ENCODE measurements at regions not wholly inside any gene's neighbourhood (a gene's known extent, or its start where the extent isn't known, plus 50 kb on each side); places are given as distances from the start of the nearest gene placed in this dataset.

DNA sequence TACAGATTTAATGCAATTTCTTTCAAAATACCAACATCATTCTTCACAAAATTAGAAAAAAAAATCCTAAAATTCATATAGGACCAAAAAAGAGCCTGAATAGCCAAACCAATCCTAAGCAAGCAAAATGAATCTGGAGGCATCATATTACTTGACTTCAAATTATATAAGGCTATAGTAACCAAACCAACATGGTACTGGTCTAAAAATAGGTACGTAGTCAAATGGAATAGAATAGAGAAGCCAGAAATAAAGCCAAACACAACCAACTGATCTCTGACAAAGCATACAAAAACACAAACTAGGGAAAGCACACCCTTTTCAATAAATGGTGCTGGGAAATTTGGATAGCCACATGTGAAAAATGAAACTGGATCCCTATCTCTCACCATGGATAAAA lies 112.3 kb upstream of the TSPAN2 start:
- no peak for DNase-seq

DNA sequence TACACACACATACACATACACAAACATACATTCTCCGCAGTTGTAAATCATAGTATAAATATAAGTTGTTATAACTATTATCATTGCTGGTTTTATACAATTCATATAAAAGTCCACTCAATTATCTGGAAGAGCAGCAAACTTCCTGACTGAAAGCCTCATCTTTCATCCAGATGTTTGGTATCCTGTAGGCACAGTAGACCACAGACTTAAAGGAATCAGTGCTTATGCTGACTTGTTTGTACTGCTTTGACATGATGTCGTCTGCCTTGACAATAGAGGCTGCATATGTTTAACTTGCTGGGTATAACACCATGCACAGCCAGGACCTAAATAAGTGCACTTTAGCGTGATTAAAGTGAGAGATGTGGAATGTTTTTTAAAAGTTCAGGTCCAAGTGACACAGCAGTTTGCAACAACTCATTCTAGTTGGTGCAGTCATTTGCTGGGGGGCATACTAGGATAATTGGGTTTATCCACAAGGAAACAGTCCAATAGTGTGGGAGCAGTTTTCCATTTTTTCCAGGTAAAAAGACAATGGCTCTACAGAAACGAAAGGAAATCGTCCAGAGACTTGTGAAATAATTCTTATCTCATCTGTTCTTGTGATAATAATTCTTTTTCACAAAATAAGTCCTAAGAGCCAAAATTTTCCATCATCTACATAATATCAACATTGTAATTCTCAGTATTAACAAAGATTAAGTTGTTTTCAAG lies 110.3 kb upstream of the TSPAN2 start:
- DNase-seq = no peak

GRCh38 chr1:115198938-115199337 lies 109.6 kb upstream of the TSPAN2 start:
- DNase-seq = no peak

GRCh38 chr1:115196296-115196695 lies 107.0 kb upstream of the TSPAN2 start:
- no peak for DNase-seq

GRCh38 chr1:115194506-115194905 lies 105.2 kb upstream of the TSPAN2 start:
- no peak for DNase-seq

DNA sequence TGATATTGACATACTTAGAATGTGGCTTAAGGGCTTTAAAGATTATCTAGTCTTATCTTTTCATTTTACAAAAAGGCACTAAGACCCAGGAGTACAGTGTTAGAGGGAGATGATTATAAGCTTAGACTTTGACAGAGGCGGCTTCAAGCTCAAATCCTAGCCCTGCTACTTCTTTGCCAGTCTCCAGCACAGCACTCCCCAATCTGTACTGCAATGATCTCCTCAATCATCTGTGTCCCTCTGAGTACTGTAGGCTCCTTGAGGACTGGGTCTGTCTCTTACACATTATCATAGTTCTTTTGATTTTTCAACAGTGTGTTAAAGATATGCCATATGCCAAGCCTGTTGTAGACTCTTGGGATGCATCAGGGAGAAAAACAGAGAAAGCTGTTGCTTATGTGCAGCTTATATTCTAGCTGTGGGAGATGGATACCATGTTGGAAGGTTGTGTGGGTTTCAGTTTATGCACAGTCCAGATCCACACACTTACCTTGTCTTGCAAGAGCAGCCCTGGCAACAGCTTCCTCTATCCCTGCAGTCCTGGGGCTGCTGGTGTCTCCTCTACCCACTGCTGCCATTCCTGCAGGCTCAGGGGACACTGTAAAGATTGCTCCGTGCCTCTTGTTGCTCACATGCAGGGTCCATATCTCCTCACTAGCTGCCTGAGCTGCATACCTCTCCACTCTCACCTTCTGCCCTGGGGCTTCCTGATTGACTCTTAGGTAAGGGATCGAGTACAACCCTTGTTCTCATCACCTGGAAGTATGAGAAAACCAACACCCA lies 103.9 kb upstream of the TSPAN2 start:
- no peak for DNase-seq

GRCh38 chr1:115192200-115192767 lies 103.0 kb upstream of the TSPAN2 start:
- no peak for DNase-seq

- no peak for DNase-seq
These were observed 102.4 kb upstream of the TSPAN2 start for GRCh38 chr1:115191691-115192090.

DNA sequence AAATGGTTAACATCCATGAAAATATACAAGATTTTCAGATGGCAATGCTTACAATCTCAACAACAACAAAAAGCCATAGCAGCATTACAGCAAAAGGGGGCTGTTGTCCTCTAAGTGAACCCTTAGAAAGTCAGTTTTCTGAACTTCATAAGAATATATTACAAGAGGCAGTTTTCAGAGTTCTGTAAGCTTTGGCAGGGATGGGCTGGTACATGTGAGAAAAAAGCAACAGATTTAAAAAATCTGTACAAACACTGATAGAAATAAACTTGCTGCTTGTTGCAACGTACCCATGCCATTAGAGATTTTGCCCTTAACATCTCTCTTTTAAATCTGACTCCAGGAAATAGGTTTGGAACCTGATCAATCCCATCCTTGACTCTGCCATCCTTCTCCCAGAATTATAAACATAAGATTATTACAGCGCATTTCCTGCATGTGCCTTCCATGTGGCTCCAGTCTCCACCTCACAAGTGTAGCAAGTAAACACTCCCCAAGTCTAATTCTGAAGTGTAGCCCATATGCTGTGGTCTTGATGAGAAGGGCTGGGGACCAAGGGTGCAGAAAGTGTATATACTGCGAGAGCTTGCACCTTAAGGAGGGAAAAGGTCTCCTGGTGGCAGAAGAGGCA lies 101.4 kb upstream of the TSPAN2 start:
- no peak for DNase-seq

- DNase-seq = no peak
These were observed 100.7 kb upstream of the TSPAN2 start for GRCh38 chr1:115189814-115190539.

GRCh38 chr1:115188680-115189395 lies 99.5 kb upstream of the TSPAN2 start:
- no peak for DNase-seq

GRCh38 chr1:115186711-115187265 lies 97.5 kb upstream of the TSPAN2 start:
- no peak for DNase-seq

DNA sequence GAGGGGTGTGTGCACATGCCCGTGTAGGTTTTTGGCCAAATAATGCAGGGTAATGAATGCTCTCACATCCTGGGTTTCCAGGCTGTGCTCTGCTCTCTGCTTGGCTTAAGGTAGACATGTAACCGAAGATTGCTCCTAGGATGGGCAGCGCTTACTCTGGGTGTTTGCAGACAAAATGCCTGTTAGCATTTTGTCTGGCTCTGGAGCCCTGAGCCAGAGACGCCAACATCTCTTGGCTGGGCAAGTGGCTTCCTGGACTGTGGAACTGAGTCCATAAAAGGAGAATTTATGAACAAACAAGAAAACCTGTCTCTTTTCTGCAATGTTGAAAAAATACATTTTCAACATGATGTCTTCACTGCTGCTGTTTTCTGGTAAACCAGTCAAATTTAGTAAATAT lies 96.0 kb upstream of the TSPAN2 start:
- DNase-seq = no peak

DNA sequence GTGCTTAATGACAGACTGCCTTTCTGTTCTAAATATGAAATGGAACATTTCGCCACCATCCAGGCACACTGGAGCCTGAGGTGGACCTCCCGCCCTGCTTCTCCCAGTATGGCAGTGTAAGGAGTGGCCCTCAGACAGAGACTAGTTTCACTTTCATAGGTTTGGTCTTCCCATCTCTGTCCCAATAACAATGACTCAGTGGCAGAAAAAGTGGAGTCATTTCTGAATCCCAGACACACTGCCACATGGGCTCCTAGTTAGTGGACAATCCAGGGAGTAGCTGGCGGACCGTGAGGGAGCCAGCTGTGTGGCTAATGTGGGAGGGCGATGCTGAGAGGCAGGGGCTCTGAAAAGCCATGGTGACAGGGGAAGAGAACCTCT lies 95.6 kb upstream of the TSPAN2 start:
- DNase-seq = no peak

DNA sequence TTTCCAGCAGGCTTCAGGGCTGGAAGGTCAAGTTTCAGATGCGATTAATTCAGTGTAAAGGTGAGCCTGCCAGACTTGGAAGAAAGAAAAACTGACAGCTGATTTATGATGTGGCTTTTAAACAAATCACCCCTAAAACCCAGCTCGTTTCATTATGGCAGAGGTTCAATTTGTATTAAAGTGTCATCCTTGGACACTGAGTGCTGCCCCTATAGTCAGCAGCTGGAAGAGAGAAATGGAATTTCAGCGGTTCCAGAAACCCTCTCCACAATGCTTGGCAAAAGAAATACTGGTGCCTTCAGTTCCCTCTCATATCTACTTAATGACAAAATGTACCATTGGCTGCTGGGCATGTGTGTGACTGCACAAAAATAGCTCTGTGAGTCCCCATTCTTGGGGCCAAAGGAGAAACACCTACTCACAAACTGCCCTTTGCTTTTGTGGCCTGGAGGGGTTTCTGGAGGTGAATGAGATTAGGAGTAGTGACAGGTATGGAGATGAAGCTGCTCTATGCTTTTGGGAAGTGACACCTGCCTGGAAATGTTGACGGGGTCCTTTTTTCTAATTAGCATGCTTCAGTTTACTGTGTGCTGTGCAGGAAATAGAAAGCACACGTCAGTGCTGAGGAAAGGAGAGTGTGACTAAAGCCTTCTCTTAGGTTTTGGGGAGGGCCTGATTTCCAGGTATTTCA lies 95.1 kb upstream of the TSPAN2 start:
- DNase-seq = peak; percentile 55

- peak; percentile 40 for DNase-seq
These were observed 94.5 kb upstream of the TSPAN2 start for GRCh38 chr1:115183721-115184259.

GRCh38 chr1:115183158-115183557 lies 93.9 kb upstream of the TSPAN2 start:
- DNase-seq = no peak

DNA sequence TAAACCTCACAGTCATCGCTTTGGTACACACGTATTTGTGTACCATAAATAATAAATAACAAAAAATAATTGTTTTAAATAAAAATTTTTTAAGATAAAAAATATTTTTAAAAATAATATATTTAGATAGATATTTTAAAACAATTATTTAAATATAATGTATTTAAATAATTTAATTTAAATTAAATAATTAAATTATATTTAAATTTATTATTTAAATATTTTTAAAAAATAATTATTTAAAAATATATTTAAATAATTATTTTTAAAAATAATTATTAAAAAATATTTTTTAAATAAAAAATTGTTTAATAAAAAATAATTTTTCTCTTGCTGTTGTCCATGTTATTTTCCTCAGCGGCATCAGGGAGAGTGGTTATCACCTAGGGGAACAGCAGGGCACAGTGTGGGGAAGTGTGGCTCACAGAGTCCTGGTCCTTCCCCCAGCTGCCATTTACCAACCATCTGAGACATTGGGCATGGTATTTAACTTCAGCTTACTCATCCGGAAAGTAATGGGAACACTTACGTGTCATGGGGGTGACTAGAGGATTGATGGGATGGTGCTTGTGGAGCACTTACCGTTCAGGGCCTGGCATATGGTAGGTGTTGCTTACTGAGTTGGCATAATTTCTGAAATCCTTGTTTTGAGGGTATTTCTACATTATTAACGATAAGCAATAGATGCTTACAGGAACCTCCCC lies 92.9 kb upstream of the TSPAN2 start:
- no peak for DNase-seq

GRCh38 chr1:115181231-115181630 lies 91.9 kb upstream of the TSPAN2 start:
- DNase-seq = no peak

GRCh38 chr1:115179397-115180079 lies 90.2 kb upstream of the TSPAN2 start:
- DNase-seq = no peak
